Kidney tubule cell (primary cell): ENCODE measurements at regions not wholly inside any gene's neighbourhood (a gene's known extent, or its start where the extent isn't known, plus 50 kb on each side); places are given as distances from the start of the nearest gene placed in this dataset.
A peak's percentile ranks its signal among the peaks of the same experiment; 100 is the strongest.
"Not testable (repeated sequence)": the region's sequence is repeated elsewhere in the genome, so short reads cannot be mapped to it uniquely, and the experiment has no call there.

Experiments
- DNase-seq: peaks from one replicate; pipeline ENCODE4 v3.0.0-alpha.2; 2018; ENCODE audit warnings: low spot score

- no peak for DNase-seq
Measured at GRCh38 chr14:41289025-41289424, 317.7 kb upstream of the LRFN5 start.

GRCh38 chr14:41285186-41285748 is 321.4 kb upstream of the LRFN5 start:
- peak; percentile 36 for DNase-seq

- DNase-seq, result peak; percentile 2
Measured at GRCh38 chr14:41280745-41281144, 325.9 kb upstream of the LRFN5 start.

GRCh38 chr14:41277450-41277849 is 329.2 kb upstream of the LRFN5 start:
- no peak for DNase-seq

- DNase-seq, result no peak
Measured at GRCh38 chr14:41257476-41257875, 349.2 kb upstream of the LRFN5 start.

GRCh38 chr14:41235466-41235865 is 371.2 kb upstream of the LRFN5 start:
- DNase-seq, result no peak

- DNase-seq, result no peak
Measured at GRCh38 chr14:41230683-41231082, 376.0 kb upstream of the LRFN5 start.

GRCh38 chr14:41229824-41230223 is 376.9 kb upstream of the LRFN5 start:
- no peak for DNase-seq

- no peak for DNase-seq
Measured at GRCh38 chr14:41225433-41225832, 381.2 kb upstream of the LRFN5 start.

GRCh38 chr14:41222581-41222980 is 384.1 kb upstream of the LRFN5 start:
- no peak for DNase-seq

- not testable (repeated sequence) for DNase-seq
Measured at GRCh38 chr14:41214978-41215377, 391.7 kb upstream of the LRFN5 start.

GRCh38 chr14:41201696-41202095 is 405.0 kb upstream of the LRFN5 start:
- DNase-seq, result no peak

- no peak for DNase-seq
Measured at GRCh38 chr14:41187868-41188267, 418.8 kb upstream of the LRFN5 start.

- no peak for DNase-seq
Measured at GRCh38 chr14:41171045-41171444, 435.6 kb upstream of the LRFN5 start.

GRCh38 chr14:41167040-41167439 is 439.6 kb upstream of the LRFN5 start:
- no peak for DNase-seq

GRCh38 chr14:41154143-41154807 is 452.4 kb upstream of the LRFN5 start:
- DNase-seq, result no peak

- DNase-seq, result peak; percentile 3
Measured at GRCh38 chr14:41146391-41146790, 460.3 kb upstream of the LRFN5 start.

- DNase-seq, result no peak
Measured at GRCh38 chr14:41144370-41144769, 462.3 kb upstream of the LRFN5 start.

GRCh38 chr14:41137741-41138140 is 468.9 kb upstream of the LRFN5 start:
- no peak for DNase-seq

- DNase-seq, result no peak
Measured at GRCh38 chr14:41130274-41130673, 476.4 kb upstream of the LRFN5 start.

- DNase-seq, result no peak
Measured at GRCh38 chr14:41120402-41120801, 486.3 kb upstream of the LRFN5 start.

GRCh38 chr14:41096131-41096530 is 510.5 kb upstream of the LRFN5 start:
- DNase-seq, result no peak

- DNase-seq, result no peak
Measured at GRCh38 chr14:41087056-41087455, 519.6 kb upstream of the LRFN5 start.

- DNase-seq, result no peak
Measured at GRCh38 chr14:41073544-41073943, 533.1 kb upstream of the LRFN5 start.
